Mesothelial cell of epicardium (in vitro differentiated cells): ENCODE measurements at regions not wholly inside any gene's neighbourhood (a gene's known extent, or its start where the extent isn't known, plus 50 kb on each side); places are given as distances from the start of the nearest gene placed in this dataset.

ENCODE experiments used
- DNase-seq, 2 experiments: peaks; one replicate each; pipeline ENCODE4 v3.0.0; 2021; ENCODE audit warnings: low spot score in 2 of 2; ENCODE audit not compliant: unreplicated experiment in 2 of 2
- H3K27ac Mint-ChIP-seq: 2 replicates; pipeline ENCODE4 v1.8.0; 2021; ENCODE audit warnings: mixed read lengths
- H3K27me3 Mint-ChIP-seq: 2 replicates; pipeline ENCODE4 v1.8.0; 2021; ENCODE audit warnings: low read depth, mixed read lengths
- H3K36me3 Mint-ChIP-seq: 2 replicates; pipeline ENCODE4 v1.8.0; 2021; ENCODE audit warnings: mixed read lengths
- H3K4me1 Mint-ChIP-seq: 2 replicates; pipeline ENCODE4 v1.8.0; 2021; ENCODE audit warnings: mixed read lengths
- H3K4me3 Mint-ChIP-seq: 2 replicates; pipeline ENCODE4 v1.8.0; 2021; ENCODE audit warnings: mild to moderate bottlenecking, moderate library complexity, mixed read lengths
- H3K9me3 Mint-ChIP-seq: 2 replicates; pipeline ENCODE4 v1.8.0; 2021; ENCODE audit warnings: mixed read lengths
- TF ChIP-seq, protein P1 (sequence below): fragments of 200-600 bp; sonication (generic); IDR thresholded peaks from one replicate; pipeline ENCODE4 v1.5.0; 2021; ENCODE audit warnings: antibody characterized with exemption; ENCODE audit not compliant: unreplicated experiment

DNA sequence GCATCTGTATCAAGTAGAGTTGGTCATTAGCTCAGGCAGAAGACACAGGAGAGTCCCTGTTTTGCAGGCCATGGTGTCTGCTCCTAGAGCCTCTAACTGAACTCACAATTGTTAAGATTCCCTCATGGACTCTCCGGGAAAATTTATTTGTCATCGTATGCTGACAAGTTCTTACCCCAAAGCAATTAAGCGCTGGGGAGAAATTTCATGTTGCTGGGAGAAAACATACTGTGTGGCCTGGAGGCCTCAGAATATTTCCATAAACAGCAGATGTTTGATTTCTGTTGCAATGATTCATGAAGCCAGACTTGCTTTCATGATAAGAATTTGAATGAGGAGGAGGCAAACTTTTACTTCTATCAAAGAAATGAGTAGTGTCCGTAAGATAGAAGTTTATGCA lies 583.2 kb downstream of the GATA3 start:
- Mint-ChIP-seq H3K4me1 (peaks cover 39% of the 10 kb centered on the region), H3K27ac (peak overlapping the region; percentile 51), H3K4me3 (no peak overlapping the region), H3K36me3 (peaks cover 6% of the 10 kb centered on the region), H3K27me3 (no peaks in the 10 kb centered on the region), H3K9me3 (peaks cover 35% of the 10 kb centered on the region)
- TF ChIP-seq, protein P1, sequence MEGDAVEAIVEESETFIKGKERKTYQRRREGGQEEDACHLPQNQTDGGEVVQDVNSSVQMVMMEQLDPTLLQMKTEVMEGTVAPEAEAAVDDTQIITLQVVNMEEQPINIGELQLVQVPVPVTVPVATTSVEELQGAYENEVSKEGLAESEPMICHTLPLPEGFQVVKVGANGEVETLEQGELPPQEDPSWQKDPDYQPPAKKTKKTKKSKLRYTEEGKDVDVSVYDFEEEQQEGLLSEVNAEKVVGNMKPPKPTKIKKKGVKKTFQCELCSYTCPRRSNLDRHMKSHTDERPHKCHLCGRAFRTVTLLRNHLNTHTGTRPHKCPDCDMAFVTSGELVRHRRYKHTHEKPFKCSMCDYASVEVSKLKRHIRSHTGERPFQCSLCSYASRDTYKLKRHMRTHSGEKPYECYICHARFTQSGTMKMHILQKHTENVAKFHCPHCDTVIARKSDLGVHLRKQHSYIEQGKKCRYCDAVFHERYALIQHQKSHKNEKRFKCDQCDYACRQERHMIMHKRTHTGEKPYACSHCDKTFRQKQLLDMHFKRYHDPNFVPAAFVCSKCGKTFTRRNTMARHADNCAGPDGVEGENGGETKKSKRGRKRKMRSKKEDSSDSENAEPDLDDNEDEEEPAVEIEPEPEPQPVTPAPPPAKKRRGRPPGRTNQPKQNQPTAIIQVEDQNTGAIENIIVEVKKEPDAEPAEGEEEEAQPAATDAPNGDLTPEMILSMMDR, result no peak
- no peak for DNase-seq

DNA sequence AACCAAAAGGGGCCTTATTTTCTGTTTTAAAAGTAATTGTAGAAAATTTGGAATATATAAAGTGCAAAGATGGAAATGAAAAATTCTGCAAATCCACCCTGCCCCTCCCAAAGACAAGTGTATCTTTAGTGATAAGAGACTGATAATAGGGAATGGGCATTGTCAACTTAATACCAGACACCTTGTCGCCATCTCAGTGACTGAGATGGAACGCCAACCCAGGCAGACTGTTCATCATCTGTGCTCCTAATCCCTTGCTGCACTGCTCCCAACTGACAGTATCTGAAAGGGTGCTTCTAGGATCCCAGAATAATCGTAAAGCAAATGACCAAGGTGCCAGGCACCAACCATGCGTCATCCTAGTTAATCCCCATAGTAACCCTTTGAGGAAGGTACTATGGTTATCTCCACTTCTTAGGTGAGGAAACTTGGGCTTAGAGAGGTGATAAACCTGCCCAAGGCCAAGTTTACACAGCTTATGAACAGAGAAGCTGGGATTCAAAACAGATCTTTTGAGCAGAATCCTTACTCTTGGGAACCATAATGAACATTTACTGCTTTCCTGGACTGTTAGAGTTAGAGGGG lies 583.7 kb downstream of the GATA3 start:
- Mint-ChIP-seq H3K4me3 (no peak overlapping the region), H3K9me3 (peaks cover 36% of the 10 kb centered on the region), H3K27me3 (no peaks in the 10 kb centered on the region), H3K27ac (peak overlapping the region; percentile 51), H3K36me3 (peaks cover 9% of the 10 kb centered on the region), H3K4me1 (peaks cover 39% of the 10 kb centered on the region)
- no peak for DNase-seq
- TF ChIP-seq, protein P1, result no peak

DNA sequence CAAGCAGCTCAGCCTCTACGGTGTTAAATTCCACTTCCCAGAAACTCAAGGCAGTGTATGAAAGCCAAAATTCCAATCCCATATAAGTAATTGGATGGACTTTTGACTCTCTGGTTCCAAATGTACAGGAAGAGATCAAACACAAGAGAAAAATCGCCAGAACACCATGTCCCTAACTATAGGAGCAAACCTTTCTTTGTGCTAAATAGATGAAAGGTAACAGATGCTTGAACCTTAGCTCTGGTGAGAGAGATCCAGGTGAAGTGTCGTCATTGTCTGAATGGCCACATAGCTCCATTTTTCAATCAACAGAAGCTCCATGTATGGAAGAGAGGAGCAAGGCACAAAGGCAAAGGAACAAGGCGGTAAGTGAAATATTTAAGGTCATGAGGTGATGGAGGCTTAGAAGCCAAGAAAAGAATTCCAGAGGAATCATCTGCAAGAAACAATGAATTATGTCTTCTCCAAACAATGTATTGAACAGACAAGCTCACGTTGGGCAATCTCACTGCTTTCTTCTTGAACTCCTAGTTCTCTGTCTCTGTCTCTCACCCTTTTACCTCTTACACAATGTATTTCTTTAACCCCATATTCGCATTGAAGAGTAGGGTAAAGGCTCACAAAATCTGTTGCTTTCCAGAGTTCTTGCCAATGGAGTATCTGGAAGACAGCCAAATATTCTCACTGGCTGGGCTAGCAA lies 585.1 kb downstream of the GATA3 start:
- TF ChIP-seq, protein P1, result no peak
- Mint-ChIP-seq H3K36me3 (peaks cover 6% of the 10 kb centered on the region), H3K27me3 (no peaks in the 10 kb centered on the region), H3K9me3 (peaks cover 27% of the 10 kb centered on the region), H3K4me3 (no peak overlapping the region), H3K4me1 (peaks cover 39% of the 10 kb centered on the region), H3K27ac (peak overlapping the region; percentile 51)
- no peak for DNase-seq

DNA sequence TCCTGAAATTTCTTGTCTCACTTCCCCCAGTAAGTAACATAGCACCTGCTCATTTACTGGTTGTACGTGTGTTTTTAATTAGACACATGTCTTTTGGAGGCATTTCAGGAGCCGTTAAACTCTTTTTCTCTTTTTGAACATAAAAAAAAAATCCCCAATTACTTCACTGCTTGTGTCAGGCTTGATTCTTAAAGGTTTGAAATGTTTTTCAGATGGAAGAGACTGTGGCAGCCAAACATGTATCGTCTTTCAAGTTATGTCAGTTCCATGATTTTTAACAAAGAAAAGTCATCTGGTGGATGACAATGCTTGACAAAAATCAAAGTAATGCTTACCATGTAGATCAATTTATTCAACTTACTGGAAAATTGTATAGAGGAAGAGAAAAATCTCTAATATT lies 585.8 kb downstream of the GATA3 start:
- peak overlapping the region; percentile 51 for H3K27ac Mint-ChIP-seq
- no peak overlapping the region for H3K4me3 Mint-ChIP-seq
- TF ChIP-seq, protein P1, result no peak
- H3K9me3 Mint-ChIP-seq, result peaks cover 24% of the 10 kb centered on the region
- no peak for DNase-seq
- no peaks in the 10 kb centered on the region for H3K27me3 Mint-ChIP-seq
- peaks cover 6% of the 10 kb centered on the region for H3K36me3 Mint-ChIP-seq
- peaks cover 39% of the 10 kb centered on the region for H3K4me1 Mint-ChIP-seq

DNA sequence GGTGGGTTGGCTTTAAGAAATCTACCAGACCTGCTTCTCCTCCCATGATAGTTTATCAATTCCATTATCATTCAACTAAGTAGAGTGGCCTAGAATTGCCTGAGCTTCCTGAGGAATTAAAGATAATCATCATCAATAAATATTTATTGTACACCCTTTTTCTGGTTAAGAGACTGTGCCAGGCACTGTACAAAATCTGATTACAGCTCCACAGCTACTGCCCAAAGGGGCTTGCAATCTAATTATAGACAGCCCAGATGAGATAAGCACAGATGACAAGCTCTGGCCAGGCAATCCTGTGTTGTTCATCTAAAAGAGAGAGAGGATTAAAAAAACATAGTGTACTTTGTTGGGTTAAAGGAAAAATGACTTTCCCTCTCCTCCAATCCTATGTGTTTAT lies 586.4 kb downstream of the GATA3 start:
- TF ChIP-seq, protein P1, result no peak
- Mint-ChIP-seq H3K4me3 (no peak overlapping the region), H3K27me3 (no peaks in the 10 kb centered on the region), H3K36me3 (peaks cover 6% of the 10 kb centered on the region), H3K9me3 (peaks cover 21% of the 10 kb centered on the region), H3K4me1 (peaks cover 39% of the 10 kb centered on the region), H3K27ac (no peak overlapping the region)
- DNase-seq, result no peak
